Upper lobe of left lung (tissue), 6 donors: ENCODE measurements at regions not wholly inside any gene's neighbourhood (a gene's known extent, or its start where the extent isn't known, plus 50 kb on each side); places are given as distances from the start of the nearest gene placed in this dataset.

Experiments
- ATAC-seq, 2 donors: fragments of 200-7000 bp; cut with Tn5 transposase; one replicate each; pipeline ENCODE4 v1.9.1; 2022; ENCODE audit warnings: mild to moderate bottlenecking in 2 of 2, moderate library complexity in 2 of 2; ENCODE audit not compliant: low FRiP score in 2 of 2
- DNase-seq, 2 donors: peaks; one replicate each; pipeline ENCODE4 v3.0.0-alpha.2; 2019 to 2020
- H3K27ac ChIP-seq, 4 donors: fragments of 200-600 bp; sonication (generic); one replicate each; pipeline ENCODE4 v1.5.1; 2016 to 2019
- H3K27me3 ChIP-seq, 4 donors: fragments of 200-600 bp; sonication (generic); one replicate each; pipeline ENCODE4 v1.5.1; 2017 to 2019
- H3K36me3 ChIP-seq, 4 donors: fragments of 200-600 bp; sonication (generic); one replicate each; pipeline ENCODE4 v1.5.1; 2016 to 2019
- H3K4me1 ChIP-seq, 4 donors: fragments of 200-600 bp; sonication (generic); one replicate each; pipeline ENCODE4 v1.5.1; 2018 to 2019
- H3K4me3 ChIP-seq, 4 donors: fragments of 200-600 bp; sonication (generic); one replicate each; pipeline ENCODE4 v1.5.1; 2017 to 2019; ENCODE audit warnings: mild to moderate bottlenecking in 2 of 4, moderate library complexity in 1 of 4
- H3K9me3 ChIP-seq, 4 donors: fragments of 200-600 bp; sonication (generic); one replicate each; pipeline ENCODE4 v1.5.1; 2018 to 2019
- CTCF ChIP-seq, 6 experiments: fragments of 450-650 bp in 4 of 6; fragments of 200-600 bp in 2 of 6; sonication (generic) in 2 of 6; IDR thresholded peaks; one replicate each; pipeline ENCODE4 v1.5.1; 2016 to 2019; ENCODE audit warnings: antibody characterized with exemption in 6 of 6
- EP300 ChIP-seq, 4 donors: sonication (generic); formaldehyde crosslinking; IDR thresholded peaks; one replicate each; pipeline ENCODE4 v1.5.1; 2017; ENCODE audit warnings: antibody characterized with exemption in 4 of 4, control low read depth in 2 of 4
- POLR2A ChIP-seq, 4 donors: fragments of 450-650 bp; IDR thresholded peaks; one replicate each; pipeline ENCODE4 v1.5.1; 2016 to 2017; ENCODE audit warnings: antibody characterized with exemption in 4 of 4, mild to moderate bottlenecking in 2 of 4
- POLR2AphosphoS5 ChIP-seq, 2 donors: sonication (generic); formaldehyde crosslinking; IDR thresholded peaks; one replicate each; pipeline ENCODE4 v1.5.1; 2017; ENCODE audit warnings: antibody characterized with exemption in 2 of 2
- WGBS, 2 donors: methylation state at CpG; one replicate each; pipeline ENCODE4 v1.1.5; 2017 to 2018; 5-methylcytosine and 5-hydroxymethylcytosine counted together
- donor health status: DM: no; HTN: no; CAD: no; lungs with moderate emphysema.
- donor health status: DM: no; HTN: yes; CAD: no; lungs with severe emphysema.

- DNase-seq (no peak), ATAC-seq (no peak)
- Histone ChIP-seq H3K27me3 (no peaks in the 10 kb centered on the region), H3K9me3 (no peaks in the 10 kb centered on the region), H3K27ac (no peak overlapping the region), H3K4me3 (no peak overlapping the region), H3K36me3 (no peaks in the 10 kb centered on the region), H3K4me1 (no peaks in the 10 kb centered on the region)
- 76 to 85% methylated on average over 7 of the region's 7 CpGs for WGBS, 2 donors
- no peak for TF ChIP-seq POLR2A (IDR thresholded peaks at IDR 0.05)
- TF ChIP-seq POLR2AphosphoS5 (IDR thresholded peaks at IDR 0.05), result no peak
- no peak for TF ChIP-seq CTCF (IDR thresholded peaks at IDR 0.05)
- no peak for TF ChIP-seq EP300 (IDR thresholded peaks at IDR 0.05)
Measured at GRCh38 chr5:5751987-5752386, 329.5 kb downstream of the ICE1 start.

- WGBS, 2 donors, result 90% methylated on average over 4 of the region's 4 CpGs
- no peak overlapping the region for H3K4me3 ChIP-seq
- H3K27me3 ChIP-seq, result no peaks in the 10 kb centered on the region
- H3K9me3 ChIP-seq, result no peaks in the 10 kb centered on the region
- H3K27ac ChIP-seq, result no peak overlapping the region
- ATAC-seq (no peak), DNase-seq (no peak)
- TF ChIP-seq CTCF (IDR thresholded peaks at IDR 0.05) (no peak), POLR2AphosphoS5 (IDR thresholded peaks at IDR 0.05) (no peak), POLR2A (IDR thresholded peaks at IDR 0.05) (no peak), EP300 (IDR thresholded peaks at IDR 0.05) (no peak)
- no peaks in the 10 kb centered on the region for H3K36me3 ChIP-seq
- H3K4me1 ChIP-seq, result no peaks in the 10 kb centered on the region
Measured at GRCh38 chr5:5751498-5751897, 329.0 kb downstream of the ICE1 start.

DNA sequence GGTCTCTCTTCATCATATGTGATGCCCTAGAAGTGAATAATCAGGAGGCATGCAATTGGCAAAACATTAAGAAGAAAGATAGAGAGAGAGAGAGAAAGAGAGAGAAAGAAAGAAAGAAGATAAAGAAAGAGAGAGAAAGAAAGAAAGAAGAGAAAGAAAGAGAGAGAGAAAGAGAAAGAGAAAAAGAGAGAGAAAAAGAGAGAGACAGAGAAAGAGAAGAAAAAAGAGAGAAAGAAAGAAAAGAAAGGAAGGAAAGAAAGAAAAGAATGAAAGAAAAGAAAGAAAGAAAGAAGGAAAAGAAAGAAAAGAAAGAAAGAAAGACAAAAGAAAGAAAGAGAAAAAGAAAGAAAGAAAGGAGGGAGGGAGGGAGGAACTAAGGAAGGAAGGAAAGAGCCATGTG, 318.9 kb downstream of the ICE1 start:
- Histone ChIP-seq H3K4me3 (no peak overlapping the region), H3K27ac (no peak overlapping the region), H3K27me3 (no peaks in the 10 kb centered on the region), H3K4me1 (no peaks in the 10 kb centered on the region), H3K36me3 (no peaks in the 10 kb centered on the region), H3K9me3 (peaks cover 0 to 36% (median 11%) of the 10 kb centered on the region in 4 donors)
- DNase-seq, result no peak
- ATAC-seq, result no peak
- no peak for TF ChIP-seq CTCF (IDR thresholded peaks at IDR 0.05)
- no peak for TF ChIP-seq POLR2A (IDR thresholded peaks at IDR 0.05)
- TF ChIP-seq POLR2AphosphoS5 (IDR thresholded peaks at IDR 0.05), result no peak
- no peak for TF ChIP-seq EP300 (IDR thresholded peaks at IDR 0.05)

GRCh38 chr5:5739490-5739945, 317.0 kb downstream of the ICE1 start:
- 90 to 93% methylated on average over 3 of the region's 3 CpGs for WGBS, 2 donors
- H3K27ac ChIP-seq, result no peak overlapping the region

More at GRCh38 chr5:5739490-5739945, 317.0 kb downstream of the ICE1 start:
- DNase-seq (no peak), ATAC-seq (no peak)
- Histone ChIP-seq H3K9me3 (peaks cover 0 to 18% (median 8%) of the 10 kb centered on the region in 4 donors), H3K36me3 (no peaks in the 10 kb centered on the region), H3K4me3 (no peak overlapping the region), H3K4me1 (no peaks in the 10 kb centered on the region), H3K27me3 (no peaks in the 10 kb centered on the region)
- TF ChIP-seq POLR2A (IDR thresholded peaks at IDR 0.05) (no peak), CTCF (IDR thresholded peaks at IDR 0.05) (no peak), POLR2AphosphoS5 (IDR thresholded peaks at IDR 0.05) (no peak), EP300 (IDR thresholded peaks at IDR 0.05) (no peak)
